Panc1 (cell line): ENCODE measurements at regions not wholly inside any gene's neighbourhood (a gene's known extent, or its start where the extent isn't known, plus 50 kb on each side); places are given as distances from the start of the nearest gene placed in this dataset.

ENCODE experiments used
- ATAC-seq: fragments of 200-7000 bp; cut with Tn5 transposase; 2 replicates; pipeline ENCODE4 v1.9.1; 2020; ENCODE audit warnings: mild to moderate bottlenecking, moderate library complexity
- BruUV-seq: library from RNA; stranded (reverse); fragments of 400-500 nt; replicated peaks from 2 replicates; lab custom pipeline; 2021; lab: Mats Ljungman, UMichigan
- CTCF ChIA-PET: fragments of 300-600 bp; sonication (Branson Sonifier 250); formaldehyde crosslinking; loops from one replicate; lab custom pipeline; 2022; ENCODE audit warnings: antibody characterized with exemption; lab: Charles Lee
- POLR2A ChIA-PET: fragments of 300-600 bp; sonication (Branson Sonifier 250); formaldehyde crosslinking; loops from one replicate; lab custom pipeline; 2022; ENCODE audit warnings: antibody characterized with exemption; lab: Charles Lee
- DNase-seq: peaks from one replicate; pipeline ENCODE4 v3.0.0-alpha.2; 2010; ENCODE audit warnings: low read depth, low spot score
- H3K27ac ChIP-seq: 2 replicates; pipeline ENCODE4 v1.5.1; 2011; ENCODE audit warnings: mild to moderate bottlenecking, low read length, inconsistent platforms
- H3K27me3 ChIP-seq: fragments of 200-500 bp; sonication (Bioruptor generic); 2 replicates; pipeline ENCODE4 v1.6.0; 2014; ENCODE audit warnings: low read length, inconsistent platforms; ENCODE audit not compliant: control insufficient read depth, insufficient read depth
- H3K36me3 ChIP-seq: fragments of 200-500 bp; sonication (Bioruptor generic); 2 replicates; pipeline ENCODE4 v1.5.1; 2014; ENCODE audit warnings: inconsistent platforms, mild to moderate bottlenecking, low read length, moderate library complexity; ENCODE audit not compliant: control insufficient read depth, insufficient read depth
- H3K4me1 ChIP-seq: 2 replicates; pipeline ENCODE4 v1.5.1; 2011; ENCODE audit warnings: inconsistent platforms, mild to moderate bottlenecking, low read length, moderate library complexity; ENCODE audit not compliant: control insufficient read depth, insufficient read depth
- H3K4me3 ChIP-seq, 2 experiments: 2 replicates each; pipeline ENCODE4 v1.5.1; 2011 to 2012; ENCODE audit warnings: low read depth in 2 of 2, low read length in 2 of 2, mild to moderate bottlenecking in 2 of 2, inconsistent platforms in 1 of 2, moderate library complexity in 1 of 2
- H3K9me3 ChIP-seq: fragments of 200-500 bp; sonication (Bioruptor generic); 2 replicates; pipeline ENCODE4 v1.5.1; 2014; ENCODE audit warnings: low read depth, mild to moderate bottlenecking, inconsistent platforms, low read length, moderate library complexity; ENCODE audit not compliant: control insufficient read depth, insufficient read depth
- POLR2AphosphoS5 ChIP-seq: IDR thresholded peaks from 2 replicates; pipeline ENCODE4 v1.6.1; 2012; ENCODE audit warnings: mild to moderate bottlenecking, low read depth, low read length, moderate library complexity
- REST ChIP-seq, 2 experiments: IDR thresholded peaks; 2 replicates each; pipeline ENCODE4 v1.6.1; 2011 to 2012; ENCODE audit warnings: low read depth in 2 of 2, control low read depth in 1 of 2, low read length in 1 of 2, mild to moderate bottlenecking in 1 of 2, moderate library complexity in 1 of 2; ENCODE audit not compliant: insufficient read depth in 1 of 2
- SIN3A ChIP-seq: IDR thresholded peaks from 2 replicates; pipeline ENCODE4 v1.6.1; 2012; ENCODE audit warnings: low read depth, mild to moderate bottlenecking, low read length, moderate library complexity, borderline replicate concordance; ENCODE audit not compliant: insufficient read depth
- TCF7L2 ChIP-seq: IDR thresholded peaks from 2 replicates; pipeline ENCODE4 v1.6.1; 2011; ENCODE audit warnings: mild to moderate bottlenecking, low read depth, low read length, inconsistent platforms
- in situ Hi-C: cut with HindIII; loops from 2 replicates; pipeline ENCODE4 v1.10.0; 2016; ENCODE audit warnings: low sequenced_read_pairs, low pct_unique_long_range_greater_than_20kb
- intact Hi-C: fragments of 100-400 bp; cut with micrococcal nuclease; formaldehyde crosslinking; loops from one replicate; pipeline ENCODE4 v1.10.0; 2022; ENCODE audit not compliant: unreplicated experiment

- DNase-seq: no peak
- Histone ChIP-seq H3K36me3 (no peaks in the 10 kb centered on the region), H3K4me1 (no peaks in the 10 kb centered on the region), H3K9me3 (no peaks in the 10 kb centered on the region), H3K27me3 (no peaks in the 10 kb centered on the region), H3K27ac (no peak overlapping the region), H3K4me3 (no peak overlapping the region)
- ChIA-PET CTCF (no interaction called here), POLR2A (no interaction called here)
- TF ChIP-seq REST (IDR thresholded peaks at IDR 0.05; ENCODE audit: insufficient read depth in 1 of 2, low read depth in 2 of 2, low read length in 1 of 2) (no peak), POLR2AphosphoS5 (no peak), SIN3A (no peak), TCF7L2 (no peak)
- in situ Hi-C loops: no loop called here
- intact Hi-C loops: no loop called here
- ATAC-seq: no peak
- no TSS peak for BruUV-seq
These were observed 247.4 kb downstream of the SHOX2 start for GRCh38 chr3:157858821-157859220.

GRCh38 chr3:157857440-157857839 lies 248.8 kb downstream of the SHOX2 start:
- no peak for DNase-seq
- POLR2A ChIA-PET: interaction anchor here (0.7 kb wide), 1 partner anchor 66 kb away, joined by 3 read pairs; no protein-coding TSS in a partner anchor
- CTCF ChIA-PET: no interaction called here
- Histone ChIP-seq H3K9me3 (peaks cover 4% of the 10 kb centered on the region; the same call in 1 of the 2 replicates), H3K4me3 (no peak overlapping the region), H3K27me3 (no peaks in the 10 kb centered on the region), H3K27ac (no peak overlapping the region), H3K36me3 (no peaks in the 10 kb centered on the region), H3K4me1 (no peaks in the 10 kb centered on the region)
- intact Hi-C loops: no loop called here
- ATAC-seq: no peak
- TF ChIP-seq REST (IDR thresholded peaks at IDR 0.05; ENCODE audit: insufficient read depth in 1 of 2, low read depth in 2 of 2, low read length in 1 of 2) (no peak), TCF7L2 (no peak)
- BruUV-seq: no TSS peak
- in situ Hi-C loops: no loop called here
